Stimulated activated CD8-positive, alpha-beta memory T cell treated with anti-CD3 and anti-CD28 coated beads, Interleukin-12 subunit alpha, Interleukin-12 subunit beta, amount 100 ng/mL, for 4 hours (primary cell): ENCODE measurements at regions not wholly inside any gene's neighbourhood (a gene's known extent, or its start where the extent isn't known, plus 50 kb on each side); places are given as distances from the start of the nearest gene placed in this dataset.
"Not testable (repeated sequence)": the region's sequence is repeated elsewhere in the genome, so short reads cannot be mapped to it uniquely, and the experiment has no call there.

Experiments used
- DNase-seq: peaks from one replicate; pipeline ENCODE4 v3.0.0-alpha.2; 2020; ENCODE audit warnings: low read depth

- DNase-seq, result not testable (repeated sequence)
Measured at GRCh38 chr6:27585316-27585715, 112.4 kb upstream of the ZNF184 start.

GRCh38 chr6:27584326-27584725 lies 111.4 kb upstream of the ZNF184 start:
- no peak for DNase-seq

GRCh38 chr6:27582928-27583725 lies 110.2 kb upstream of the ZNF184 start:
- DNase-seq, result no peak

GRCh38 chr6:27579973-27580372 lies 107.1 kb upstream of the ZNF184 start:
- no peak for DNase-seq

GRCh38 chr6:27577922-27578321 lies 105.0 kb upstream of the ZNF184 start:
- DNase-seq, result no peak

GRCh38 chr6:27575594-27576361 lies 102.9 kb upstream of the ZNF184 start:
- no peak for DNase-seq

- no peak for DNase-seq
Measured at GRCh38 chr6:27568226-27568897, 95.5 kb upstream of the ZNF184 start.

GRCh38 chr6:27565839-27566779 lies 93.2 kb upstream of the ZNF184 start:
- no peak for DNase-seq

- DNase-seq, result no peak
Measured at GRCh38 chr6:27562027-27562410, 89.1 kb upstream of the ZNF184 start.

- DNase-seq, result no peak
Measured at GRCh38 chr6:27558028-27558724, 85.3 kb upstream of the ZNF184 start.

GRCh38 chr6:27556406-27556805 lies 83.5 kb upstream of the ZNF184 start:
- DNase-seq, result no peak

GRCh38 chr6:27553123-27553904 lies 80.4 kb upstream of the ZNF184 start:
- DNase-seq, result no peak

- no peak for DNase-seq
Measured at GRCh38 chr6:27551607-27552006, 78.7 kb upstream of the ZNF184 start.

- no peak for DNase-seq
Measured at GRCh38 chr6:27550692-27551091, 77.8 kb upstream of the ZNF184 start.

GRCh38 chr6:27549241-27549598 lies 76.3 kb upstream of the ZNF184 start:
- DNase-seq, result not testable (repeated sequence)

GRCh38 chr6:27547157-27548075 lies 74.5 kb upstream of the ZNF184 start:
- no peak for DNase-seq

- DNase-seq, result no peak
Measured at GRCh38 chr6:27546522-27546921, 73.6 kb upstream of the ZNF184 start.

GRCh38 chr6:27545271-27546046 lies 72.6 kb upstream of the ZNF184 start:
- DNase-seq, result no peak
